Common myeloid progenitor, CD34-positive (primary cell): ENCODE measurements at regions not wholly inside any gene's neighbourhood (a gene's known extent, or its start where the extent isn't known, plus 50 kb on each side); places are given as distances from the start of the nearest gene placed in this dataset.
"Not testable (repeated sequence)": the region's sequence is repeated elsewhere in the genome, so short reads cannot be mapped to it uniquely, and the experiment has no call there.

Experiments
- CTCF ChIA-PET: fragments of 350-600 bp; sonication (Branson Sonifier 250); formaldehyde crosslinking; loops from one replicate; lab custom pipeline; 2021; ENCODE audit warnings: antibody characterized with exemption; lab: Charles Lee
- POLR2A ChIA-PET: fragments of 350-600 bp; sonication (Branson Sonifier 250); formaldehyde crosslinking; loops from one replicate; lab custom pipeline; 2021; ENCODE audit warnings: antibody characterized with exemption; lab: Charles Lee
- DNase-seq, 3 donors: peaks; one replicate each; pipeline versions ENCODE4 v3.0.0 to v3.0.0-alpha.2; 2013
- H3K27ac ChIP-seq, 2 experiments: 1 replicate in 1 of 2; 2 replicates in 1 of 2; pipeline ENCODE4 v1.7.0; 2013; ENCODE audit warnings: inconsistent platforms in 2 of 2, low read length in 2 of 2, mild to moderate bottlenecking in 2 of 2, low read depth in 1 of 2, moderate library complexity in 1 of 2; ENCODE audit not compliant: severe bottlenecking in 2 of 2, insufficient read depth in 1 of 2, poor library complexity in 1 of 2
- H3K27me3 ChIP-seq, 5 experiments: replicated peaks in 2 of 5; 1 replicate in 3 of 5; 2 replicates in 2 of 5; pipeline versions ENCODE4 v1.6.1 to v1.7.0; 2013; ENCODE audit warnings: low read length in 4 of 5, mild to moderate bottlenecking in 2 of 5, moderate library complexity in 2 of 5, inconsistent platforms in 1 of 5; ENCODE audit not compliant: insufficient read depth in 5 of 5, control insufficient read depth in 4 of 5
- H3K36me3 ChIP-seq, 4 experiments: 1 replicate in 2 of 4; 2 replicates in 2 of 4; pipeline versions ENCODE4 v1.6.1 to v1.7.0; 2013; ENCODE audit warnings: low read length in 3 of 4, control low read depth in 1 of 4, mild to moderate bottlenecking in 1 of 4; ENCODE audit not compliant: control insufficient read depth in 4 of 4, insufficient read depth in 4 of 4
- H3K4me1 ChIP-seq, 4 experiments: 1 replicate in 3 of 4; 2 replicates in 1 of 4; pipeline versions ENCODE4 v1.6.1 to v1.7.1; 2013; ENCODE audit warnings: low read length in 3 of 4, mild to moderate bottlenecking in 3 of 4, control low read depth in 1 of 4, inconsistent platforms in 1 of 4, moderate library complexity in 1 of 4; ENCODE audit not compliant: control insufficient read depth in 4 of 4, insufficient read depth in 4 of 4; ENCODE audit errors: control extremely low read depth in 1 of 4
- H3K4me3 ChIP-seq, 7 experiments: 1 replicate in 4 of 7; 2 replicates in 3 of 7; pipeline versions ENCODE4 v1.5.1 to v1.7.0; 2013; ENCODE audit warnings: mild to moderate bottlenecking in 7 of 7, low read length in 6 of 7, moderate library complexity in 6 of 7, inconsistent platforms in 2 of 7, low read depth in 2 of 7, control low read depth in 1 of 7; ENCODE audit not compliant: insufficient read depth in 4 of 7, control insufficient read depth in 1 of 7; ENCODE audit errors: extremely low read depth in 1 of 7
- H3K9me3 ChIP-seq, 5 experiments: 1 replicate in 4 of 5; 2 replicates in 1 of 5; pipeline versions ENCODE4 v1.6.1 to v1.7.1; 2013; ENCODE audit warnings: low read length in 4 of 5, mild to moderate bottlenecking in 2 of 5, inconsistent platforms in 1 of 5, low read depth in 1 of 5, moderate library complexity in 1 of 5; ENCODE audit not compliant: control insufficient read depth in 4 of 5, insufficient read depth in 2 of 5; ENCODE audit errors: control extremely low read depth in 1 of 5
- WGBS: methylation state at CpG from one replicate; pipeline ENCODE4 v1.1.5; 2013; ENCODE audit not compliant: insufficient coverage; 5-methylcytosine and 5-hydroxymethylcytosine counted together

GRCh38 chr6:168841609-168842278, 400.8 kb downstream of the SMOC2 start:
- ChIA-PET CTCF (no interaction called here), POLR2A (no interaction called here)
- WGBS, result 91% methylated on average over 13 of the region's 15 CpGs
- Histone ChIP-seq H3K27me3 (peaks cover 0 to 6% (median 0%) of the 10 kb centered on the region in 5 experiments), H3K4me1 (no peaks in the 10 kb centered on the region), H3K9me3 (no peaks in the 10 kb centered on the region), H3K27ac (no peak overlapping the region), H3K4me3 (no peak overlapping the region), H3K36me3 (no peaks in the 10 kb centered on the region)
- DNase-seq, result no peak

GRCh38 chr6:168840932-168841331, 399.9 kb downstream of the SMOC2 start:
- 80% methylated on average over 37 of the region's 40 CpGs for WGBS
- H3K9me3 ChIP-seq, H3K4me1 ChIP-seq, H3K36me3 ChIP-seq, H3K4me3 ChIP-seq, POLR2A ChIA-PET, H3K27ac ChIP-seq, CTCF ChIA-PET, DNase-seq, H3K27me3 ChIP-seq: not testable (repeated sequence)

DNA sequence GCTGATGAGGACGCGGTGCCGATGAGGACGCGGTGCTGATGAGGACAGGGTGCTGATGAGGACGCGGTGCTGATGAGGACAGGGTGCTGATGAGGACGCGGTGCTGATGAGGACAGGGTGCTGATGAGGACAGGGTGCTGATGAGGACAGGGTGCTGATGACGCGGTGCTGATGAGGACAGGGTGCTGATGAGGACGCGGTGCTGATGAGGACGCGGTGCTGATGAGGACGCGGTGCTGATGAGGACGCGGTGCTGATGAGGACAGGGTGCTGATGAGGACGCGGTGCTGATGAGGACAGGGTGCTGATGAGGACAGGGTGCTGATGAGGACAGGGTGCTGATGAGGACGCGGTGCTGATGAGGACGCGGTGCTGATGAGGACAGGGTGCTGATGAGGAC, 399.3 kb downstream of the SMOC2 start:
- POLR2A ChIA-PET, H3K9me3 ChIP-seq: not testable (repeated sequence)
- 93% methylated on average over 3 of the region's 25 CpGs for WGBS

DNA sequence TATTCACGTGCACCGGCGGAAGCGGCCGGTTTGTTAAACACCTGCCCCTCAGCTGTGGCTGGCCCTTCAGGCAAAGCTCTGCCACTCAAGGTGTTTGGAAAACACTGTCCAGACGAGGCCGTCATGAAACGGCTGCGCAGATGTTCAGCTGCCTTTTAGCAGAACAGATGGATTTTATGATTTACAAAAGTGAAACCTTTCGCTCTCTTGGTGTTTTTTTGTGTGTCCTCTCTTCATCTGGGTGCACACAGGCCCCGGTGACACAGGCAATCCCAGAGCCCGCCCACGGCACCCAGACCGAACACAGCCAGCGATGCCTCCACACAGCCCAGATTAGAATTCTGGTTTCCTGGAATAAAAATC, 397.0 kb downstream of the SMOC2 start:
- 87% methylated on average over 11 of the region's 15 CpGs for WGBS
- Histone ChIP-seq H3K36me3 (no peaks in the 10 kb centered on the region), H3K4me1 (no peaks in the 10 kb centered on the region), H3K27me3 (peaks cover 0 to 9% (median 0%) of the 10 kb centered on the region in 5 experiments), H3K9me3 (peaks cover 0 to 2% (median 0%) of the 10 kb centered on the region in 5 experiments), H3K27ac (no peak overlapping the region), H3K4me3 (no peak overlapping the region)
- ChIA-PET POLR2A (no interaction called here), CTCF (no interaction called here)
- no peak for DNase-seq

More for the DNA sequence above, 399.3 kb downstream of the SMOC2 start:
- H3K4me1 ChIP-seq, H3K27me3 ChIP-seq, H3K27ac ChIP-seq, H3K36me3 ChIP-seq, CTCF ChIA-PET, DNase-seq, H3K4me3 ChIP-seq: not testable (repeated sequence)

DNA sequence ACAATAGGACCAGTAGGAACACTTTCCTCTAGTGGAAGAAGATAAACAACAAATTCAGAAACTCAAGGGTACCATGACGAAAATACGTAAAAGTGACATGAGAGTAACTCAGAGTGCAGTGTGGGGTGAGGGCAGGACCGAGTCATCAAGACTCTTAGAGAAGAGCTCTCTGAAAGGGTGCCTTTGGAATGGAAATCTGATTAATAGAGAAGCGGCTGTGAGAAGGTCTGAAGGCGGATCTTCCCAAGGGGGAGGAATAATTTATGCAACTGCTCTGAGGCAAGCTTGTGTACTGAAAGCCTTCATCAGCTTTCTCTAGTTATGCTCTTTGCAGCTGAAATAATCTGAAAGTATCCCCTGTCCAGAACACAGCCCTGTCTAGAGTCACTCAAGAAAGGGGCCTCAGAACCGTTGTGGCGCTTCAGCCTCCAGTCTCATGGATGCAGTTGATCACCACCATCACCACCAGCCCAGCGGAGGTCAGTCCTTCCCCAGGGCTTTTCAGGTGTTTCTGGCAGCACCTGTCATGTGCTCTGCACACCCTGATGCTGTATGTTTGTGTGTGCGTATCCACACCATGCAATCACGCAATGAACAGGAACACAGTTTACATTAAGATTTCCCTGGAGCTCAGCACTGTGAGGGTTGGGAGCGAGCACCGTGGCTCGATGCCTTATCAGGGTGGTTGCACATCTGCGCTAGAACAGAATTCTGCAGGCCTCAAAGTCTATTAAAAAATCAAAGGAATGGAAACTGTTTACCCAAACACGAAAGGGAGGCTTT, 396.5 kb downstream of the SMOC2 start:
- Histone ChIP-seq H3K9me3 (peaks cover 0 to 3% (median 0%) of the 10 kb centered on the region in 5 experiments), H3K4me1 (no peaks in the 10 kb centered on the region), H3K36me3 (no peaks in the 10 kb centered on the region), H3K27ac (no peak overlapping the region), H3K4me3 (no peak overlapping the region), H3K27me3 (peaks cover 0 to 9% (median 0%) of the 10 kb centered on the region in 5 experiments)
- ChIA-PET POLR2A (no interaction called here), CTCF (no interaction called here)
- 81% methylated on average over 15 of the region's 15 CpGs for WGBS
- no peak for DNase-seq

GRCh38 chr6:168835991-168836390, 395.0 kb downstream of the SMOC2 start:
- DNase-seq, result no peak
- peaks cover 0 to 3% (median 0%) of the 10 kb centered on the region in 5 experiments for H3K9me3 ChIP-seq
- no peaks in the 10 kb centered on the region for H3K36me3 ChIP-seq
- 97% methylated on average over 8 of the region's 9 CpGs for whole genome bisulfite sequencing
- H3K27me3 ChIP-seq, result peaks cover 0 to 9% (median 0%) of the 10 kb centered on the region in 5 experiments
- H3K27ac ChIP-seq, result no peak overlapping the region
- POLR2A ChIA-PET, result no interaction called here
- CTCF ChIA-PET, result no interaction called here
- no peak overlapping the region for H3K4me3 ChIP-seq
- H3K4me1 ChIP-seq, result no peaks in the 10 kb centered on the region

DNA sequence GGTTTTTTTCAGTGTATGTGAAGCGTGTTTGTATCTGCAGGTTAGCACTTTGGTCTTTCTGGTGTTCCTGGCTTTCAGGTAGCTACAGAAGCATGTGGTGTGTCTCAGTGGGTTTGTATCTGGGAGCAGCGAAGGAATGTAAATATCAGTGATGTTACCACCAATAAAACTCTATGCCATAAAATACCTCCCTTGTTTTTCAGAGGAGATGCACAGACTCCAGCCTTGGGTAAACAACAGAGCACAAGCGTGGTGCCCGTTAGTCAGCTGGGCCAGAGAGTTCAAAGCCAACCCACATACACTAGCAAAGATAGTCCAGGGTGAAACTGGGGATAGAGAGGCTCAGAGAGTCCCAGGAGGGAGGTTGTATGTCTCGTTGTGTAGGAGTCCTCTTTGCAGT, 393.8 kb downstream of the SMOC2 start:
- Histone ChIP-seq H3K27ac (no peak overlapping the region), H3K36me3 (no peaks in the 10 kb centered on the region), H3K4me3 (no peak overlapping the region), H3K27me3 (peaks cover 0 to 9% (median 0%) of the 10 kb centered on the region in 5 experiments), H3K4me1 (no peaks in the 10 kb centered on the region), H3K9me3 (peaks cover 0 to 3% (median 0%) of the 10 kb centered on the region in 5 experiments)
- ChIA-PET CTCF (no interaction called here), POLR2A (no interaction called here)
- WGBS, result 63% methylated on average over 1 of the region's 5 CpGs
- DNase-seq, result no peak
